GM18520 (cell line): ENCODE measurements at regions not wholly inside any gene's neighbourhood (a gene's known extent, or its start where the extent isn't known, plus 50 kb on each side); places are given as distances from the start of the nearest gene placed in this dataset.
"Not testable (repeated sequence)": the region's sequence is repeated elsewhere in the genome, so short reads cannot be mapped to it uniquely, and the experiment has no call there.

Experiments
- ATAC-seq: cut with Tn5 transposase; IDR thresholded peaks from one replicate; pipeline ENCODE4 v1.9.1; 2021; ENCODE audit not compliant: unreplicated experiment

- no peak for ATAC-seq
These were observed 351.9 kb upstream of the NPVF start for GRCh38 chr7:25580141-25580540.

GRCh38 chr7:25583621-25584020, 355.3 kb upstream of the NPVF start:
- ATAC-seq = no peak

GRCh38 chr7:25584112-25584938, 356.0 kb upstream of the NPVF start:
- ATAC-seq = no peak

- ATAC-seq = no peak
These were observed 358.2 kb upstream of the NPVF start for GRCh38 chr7:25586513-25586912.

- ATAC-seq = no peak
These were observed 365.8 kb upstream of the NPVF start for GRCh38 chr7:25594122-25594521.

GRCh38 chr7:25594728-25595127, 366.4 kb upstream of the NPVF start:
- no peak for ATAC-seq

GRCh38 chr7:25595996-25596395, 367.7 kb upstream of the NPVF start:
- no peak for ATAC-seq

GRCh38 chr7:25596443-25596842, 368.2 kb upstream of the NPVF start:
- no peak for ATAC-seq

- ATAC-seq = no peak
These were observed 369.7 kb upstream of the NPVF start for GRCh38 chr7:25597946-25598345.

GRCh38 chr7:25598765-25599164, 370.5 kb upstream of the NPVF start:
- no peak for ATAC-seq

- ATAC-seq = no peak
These were observed 372.1 kb upstream of the NPVF start for GRCh38 chr7:25600262-25600920.

GRCh38 chr7:25602730-25603426, 374.6 kb upstream of the NPVF start:
- ATAC-seq = not testable (repeated sequence)

- not testable (repeated sequence) for ATAC-seq
These were observed 375.1 kb upstream of the NPVF start for GRCh38 chr7:25603427-25603740.

GRCh38 chr7:25611196-25611595, 382.9 kb upstream of the NPVF start:
- ATAC-seq = no peak

- ATAC-seq = no peak
These were observed 385.6 kb upstream of the NPVF start for GRCh38 chr7:25613912-25614311.

GRCh38 chr7:25614415-25614814, 386.1 kb upstream of the NPVF start:
- no peak for ATAC-seq

GRCh38 chr7:25615003-25615402, 386.7 kb upstream of the NPVF start:
- no peak for ATAC-seq

- no peak for ATAC-seq
These were observed 387.3 kb upstream of the NPVF start for GRCh38 chr7:25615593-25615992.

GRCh38 chr7:25617214-25617613, 388.9 kb upstream of the NPVF start:
- no peak for ATAC-seq

- no peak for ATAC-seq
These were observed 389.4 kb upstream of the NPVF start for GRCh38 chr7:25617673-25618072.

GRCh38 chr7:25619381-25619780, 391.1 kb upstream of the NPVF start:
- ATAC-seq = no peak
